PC-9 (cell line): ENCODE measurements at regions not wholly inside any gene's neighbourhood (a gene's known extent, or its start where the extent isn't known, plus 50 kb on each side); places are given as distances from the start of the nearest gene placed in this dataset.

ENCODE experiments used
- BruUV-seq: library from RNA; stranded (reverse); fragments of 400-500 nt; replicated peaks from 2 replicates; lab custom pipeline; 2021; lab: Mats Ljungman, UMichigan
- CTCF ChIA-PET: fragments of 300-600 bp; sonication (Branson Sonifier 250); formaldehyde crosslinking; loops from one replicate; lab custom pipeline; 2022; ENCODE audit warnings: antibody characterized with exemption; lab: Charles Lee
- POLR2A ChIA-PET: fragments of 300-600 bp; sonication (Branson Sonifier 250); formaldehyde crosslinking; loops from one replicate; lab custom pipeline; 2022; ENCODE audit warnings: antibody characterized with exemption; ENCODE audit not compliant: unreplicated experiment; lab: Charles Lee
- DNase-seq, 2 experiments: peaks; one replicate each; pipeline versions ENCODE4 v3.0.0 to v3.0.0-alpha.2; 2015 to 2022; ENCODE audit warnings: mixed read lengths in 1 of 2
- H2AFZ ChIP-seq: fragments of 200-600 bp; sonication (generic); 2 replicates; pipeline ENCODE4 v1.8.1; 2017; ENCODE audit warnings: antibody characterized with exemption
- H3F3A ChIP-seq: fragments of 200-600 bp; sonication (generic); 2 replicates; pipeline ENCODE4 v1.8.1; 2017; ENCODE audit warnings: antibody characterized with exemption, mild to moderate bottlenecking, low read depth; ENCODE audit not compliant: insufficient read depth
- H3K27ac ChIP-seq: fragments of 200-600 bp; sonication (generic); 2 replicates; pipeline ENCODE4 v1.6.1; 2016; ENCODE audit warnings: mixed run types
- H3K27me3 ChIP-seq: fragments of 200-600 bp; sonication (generic); 2 replicates; pipeline ENCODE4 v1.6.1; 2016; ENCODE audit warnings: low read depth, mixed run types; ENCODE audit not compliant: insufficient read depth
- H3K36me3 ChIP-seq: fragments of 200-600 bp; sonication (generic); 2 replicates; pipeline ENCODE4 v1.6.1; 2016; ENCODE audit warnings: low read depth, mixed run types
- H3K4me1 ChIP-seq: fragments of 200-600 bp; sonication (generic); replicated peaks from 2 replicates; pipeline ENCODE4 v1.6.1; 2016; ENCODE audit warnings: mixed run types; ENCODE audit not compliant: insufficient read depth
- H3K4me2 ChIP-seq: fragments of 200-600 bp; sonication (generic); 2 replicates; pipeline ENCODE4 v1.6.1; 2017; ENCODE audit warnings: mixed run types
- H3K4me3 ChIP-seq: fragments of 200-600 bp; sonication (generic); 2 replicates; pipeline ENCODE4 v1.6.1; 2016; ENCODE audit warnings: mixed run types
- H3K79me2 ChIP-seq: fragments of 200-600 bp; sonication (generic); 2 replicates; pipeline ENCODE4 v1.6.1; 2017; ENCODE audit warnings: low read depth, mixed run types
- H3K9me2 ChIP-seq: fragments of 200-600 bp; sonication (generic); 2 replicates; pipeline ENCODE4 v1.8.1; 2017; ENCODE audit warnings: mild to moderate bottlenecking; ENCODE audit not compliant: insufficient read depth
- H3K9me3 ChIP-seq: fragments of 200-600 bp; sonication (generic); 2 replicates; pipeline ENCODE4 v1.8.1; 2016; ENCODE audit warnings: low read depth; ENCODE audit not compliant: insufficient read depth
- H4K20me1 ChIP-seq: fragments of 200-600 bp; sonication (generic); 2 replicates; pipeline ENCODE4 v1.8.1; 2017; ENCODE audit not compliant: insufficient read depth
- CTCF ChIP-seq: fragments of 200-600 bp; sonication (generic); conservative IDR thresholded peaks from 2 replicates; pipeline ENCODE4 v1.6.1; 2017; ENCODE audit warnings: mixed run types, antibody characterized with exemption, mild to moderate bottlenecking, moderate library complexity
- EZH2 ChIP-seq: fragments of 200-600 bp; sonication (generic); IDR thresholded peaks from 2 replicates; pipeline ENCODE4 v1.8.0; 2017; ENCODE audit warnings: antibody characterized with exemption, low read depth
- intact Hi-C: fragments of 100-400 bp; cut with micrococcal nuclease; formaldehyde crosslinking; loops from one replicate; pipeline ENCODE4 v1.10.0; 2022; ENCODE audit not compliant: unreplicated experiment

DNA sequence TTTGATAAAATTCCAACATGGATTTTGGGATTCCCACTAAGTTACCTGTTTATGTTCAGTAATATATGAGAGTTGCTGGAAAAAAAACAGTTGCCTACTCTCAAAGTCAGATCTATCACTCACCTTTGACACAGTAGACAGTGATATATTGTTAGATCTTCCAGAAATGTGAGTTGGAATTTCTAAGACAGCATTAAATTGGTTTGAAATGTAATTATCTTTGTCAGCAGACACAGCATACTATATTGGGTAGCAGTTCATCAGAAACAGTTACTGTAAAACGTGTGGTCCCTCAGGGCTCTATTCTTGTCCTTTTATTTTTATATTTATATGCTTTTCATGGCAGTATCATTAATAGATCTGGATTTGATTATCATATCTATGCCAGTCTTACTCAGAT is 433.6 kb upstream of the ARRDC3 start:
- no TSS peak for BruUV-seq
- no peaks in the 10 kb centered on the region for H4K20me1 ChIP-seq
- no peaks in the 10 kb centered on the region for H3K4me1 ChIP-seq
- H3K27me3 ChIP-seq: no peaks in the 10 kb centered on the region
- H3K4me3 ChIP-seq: no peak overlapping the region
- no peaks in the 10 kb centered on the region; the same call in 1 of the 2 replicates for H3K9me2 ChIP-seq
- no peaks in the 10 kb centered on the region for H3K9me3 ChIP-seq
- H3K36me3 ChIP-seq: no peaks in the 10 kb centered on the region
- CTCF ChIA-PET: no interaction called here
- no peaks in the 10 kb centered on the region for H3K79me2 ChIP-seq
- TF ChIP-seq EZH2 (no peak), CTCF (no peak)
- H3F3A ChIP-seq: no peaks in the 10 kb centered on the region
- POLR2A ChIA-PET: no interaction called here
- no peak overlapping the region for H3K27ac ChIP-seq
- no peak overlapping the region for H3K4me2 ChIP-seq
- DNase-seq: no peak
- intact Hi-C loops: no loop called here
- H2AFZ ChIP-seq: no peak overlapping the region

- BruUV-seq: no TSS peak
- POLR2A ChIA-PET: no interaction called here
- intact Hi-C loops: no loop called here
Measured at GRCh38 chr5:91797576-91797975, 414.5 kb upstream of the ARRDC3 start.

DNA sequence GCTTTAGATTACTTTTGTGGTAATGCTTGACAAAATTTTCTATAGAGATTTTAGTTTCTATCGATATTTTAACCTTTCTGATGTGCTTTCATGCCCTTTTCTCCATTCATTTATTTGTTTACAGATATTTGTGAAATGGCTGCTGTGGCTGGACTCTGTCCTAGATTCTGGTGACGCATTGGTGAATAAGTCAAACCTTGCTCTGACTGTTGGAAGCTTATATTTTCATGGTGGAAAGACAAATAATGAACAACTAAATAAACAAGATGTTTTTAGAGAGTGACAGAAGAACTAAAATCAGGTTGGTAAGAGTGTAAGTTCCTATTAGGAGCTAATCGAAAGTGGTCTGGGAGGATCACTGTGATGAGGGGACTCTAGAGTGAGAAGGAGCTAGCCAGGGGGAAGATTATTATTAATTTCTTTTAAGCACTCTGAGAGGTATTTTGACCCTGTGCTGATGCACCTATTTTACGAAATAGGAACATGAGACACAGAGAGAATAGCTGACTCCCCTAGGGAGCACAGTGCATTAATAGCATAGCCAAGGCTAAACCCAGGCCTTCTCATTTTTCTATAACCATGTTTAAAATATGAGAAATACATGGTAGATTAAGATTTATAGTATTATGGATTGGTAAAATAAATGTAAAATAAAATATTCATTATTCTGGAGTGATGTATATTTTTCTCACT is 411.9 kb upstream of the ARRDC3 start:
- intact Hi-C loops: no loop called here
- BruUV-seq: no TSS peak
- peak in 1 of 2 experiments; percentile 80 for DNase-seq
- Histone ChIP-seq H3K4me2 (peak overlapping the region; percentile 53), H3K79me2 (no peaks in the 10 kb centered on the region), H3K9me2 (no peaks in the 10 kb centered on the region), H3K4me3 (peak overlapping the region; percentile 18; the same call in 1 of the 2 replicates), H3F3A (no peaks in the 10 kb centered on the region; the same call in 1 of the 2 replicates), H3K36me3 (no peaks in the 10 kb centered on the region), H3K4me1 (peaks cover 24% of the 10 kb centered on the region), H3K27ac (peak overlapping the region; percentile 53), H3K9me3 (no peaks in the 10 kb centered on the region; the same call in 1 of the 2 replicates), H3K27me3 (no peaks in the 10 kb centered on the region), H4K20me1 (no peaks in the 10 kb centered on the region), H2AFZ (peak overlapping the region; percentile 41)
- no peak for TF ChIP-seq EZH2
- no peak for TF ChIP-seq CTCF
- ChIA-PET CTCF (no interaction called here), POLR2A (no interaction called here)

More at GRCh38 chr5:91797576-91797975, 414.5 kb upstream of the ARRDC3 start:
- H3K9me3 ChIP-seq: no peaks in the 10 kb centered on the region; the same call in 1 of the 2 replicates
- H3K27ac ChIP-seq: no peak overlapping the region
- no peaks in the 10 kb centered on the region; the same call in 1 of the 2 replicates for H3F3A ChIP-seq
- TF ChIP-seq CTCF (no peak), EZH2 (no peak)
- H3K9me2 ChIP-seq: no peaks in the 10 kb centered on the region
- no peak overlapping the region for H3K4me2 ChIP-seq
- CTCF ChIA-PET: no interaction called here
- peaks cover 24% of the 10 kb centered on the region for H3K4me1 ChIP-seq
- no peak overlapping the region for H2AFZ ChIP-seq
- H3K27me3 ChIP-seq: no peaks in the 10 kb centered on the region
- peak in 1 of 2 experiments; percentile 63 for DNase-seq
- no peaks in the 10 kb centered on the region for H3K79me2 ChIP-seq
- no peaks in the 10 kb centered on the region for H3K36me3 ChIP-seq
- H4K20me1 ChIP-seq: no peaks in the 10 kb centered on the region
- H3K4me3 ChIP-seq: no peak overlapping the region
